Ovary (tissue), 7 donors: ENCODE measurements at regions not wholly inside any gene's neighbourhood (a gene's known extent, or its start where the extent isn't known, plus 50 kb on each side); places are given as distances from the start of the nearest gene placed in this dataset.
"Not testable (repeated sequence)": the region's sequence is repeated elsewhere in the genome, so short reads cannot be mapped to it uniquely, and the experiment has no call there.

Experiments used
- DNase-seq, 5 donors: peaks; one replicate each; pipeline ENCODE4 v3.0.0-alpha.2; 2019 to 2020
- H3K27ac ChIP-seq, 2 donors: fragments of 200-600 bp; one replicate each; pipeline versions ENCODE4 v1.5.1 to v1.8.0; 2019 to 2022
- H3K27me3 ChIP-seq: fragments of 200-600 bp; one replicate; pipeline ENCODE4 v1.8.0; 2022
- H3K36me3 ChIP-seq: fragments of 200-600 bp; sonication (generic); one replicate; pipeline ENCODE4 v1.5.1; 2019
- H3K4me1 ChIP-seq: one replicate; pipeline ENCODE4 v1.8.1; 2013; ENCODE audit warnings: mild to moderate bottlenecking, moderate library complexity; ENCODE audit not compliant: insufficient read depth
- H3K4me3 ChIP-seq: fragments of 200-600 bp; sonication (generic); one replicate; pipeline ENCODE4 v1.5.1; 2017
- H3K9me3 ChIP-seq, 2 donors: fragments of 200-600 bp in 1 of 2; sonication (generic) in 1 of 2; one replicate each; pipeline versions ENCODE4 v1.5.1 to v1.8.1; 2013 to 2019; ENCODE audit warnings: mild to moderate bottlenecking in 1 of 2, moderate library complexity in 1 of 2
- CTCF ChIP-seq, 3 donors: fragments of 450-650 bp in 2 of 3; fragments of 200-600 bp in 1 of 3; IDR thresholded peaks; one replicate each; pipeline versions ENCODE4 v1.5.1 to v1.8.0; 2016 to 2022; ENCODE audit warnings: antibody characterized with exemption in 3 of 3, mild to moderate bottlenecking in 1 of 3
- EP300 ChIP-seq: sonication (generic); formaldehyde crosslinking; IDR thresholded peaks from one replicate; pipeline ENCODE4 v1.6.1; 2017; ENCODE audit warnings: antibody characterized with exemption
- POLR2A ChIP-seq: fragments of 450-650 bp; IDR thresholded peaks from one replicate; pipeline ENCODE4 v1.6.1; 2017; ENCODE audit warnings: antibody characterized with exemption, mild to moderate bottlenecking, moderate library complexity
- WGBS, 3 donors: extraction: QIAGEN DNeasy Blood & Tissue Kit in 1 of 3; methylation state at CpG; one replicate each; pipeline versions ENCODE4 v1.1.5 to v1.1.7; 2013 to 2017; 5-methylcytosine and 5-hydroxymethylcytosine counted together
- intact Hi-C, 4 donors: fragments of 100-400 bp; cut with DNase I; formaldehyde crosslinking; loops; one replicate each; pipeline versions ENCODE4 v1.11.0 to v1.15.1; 2022 to 2023
- donor health status: DM: no; HTN: no; CAD: no; lungs with moderate emphysema.
- donor health status: DM: no; HTN: no; CAD: no.
- donor health status: Bipolar disorder and iron deficiency.
- donor health status: DM: no; HTN: no; CAD: no.
- donor health status: DM: yes; HTN: yes; CAD: no.

GRCh38 chr12:54723379-54724256 lies 75.5 kb upstream of the DCD start:
- H3K27ac ChIP-seq, result no peak overlapping the region
- intact Hi-C loops, result no loop called here
- H3K4me3 ChIP-seq, result no peak overlapping the region
- H3K27me3 ChIP-seq, result no peaks in the 10 kb centered on the region
- no peaks in the 10 kb centered on the region for H3K4me1 ChIP-seq
- WGBS, 3 donors, result 59 to 74% (median 70%) methylated on average over 5 of the region's 5 CpGs
- DNase-seq, result no peak
- no peaks in the 10 kb centered on the region for H3K9me3 ChIP-seq
- no peaks in the 10 kb centered on the region for H3K36me3 ChIP-seq
- TF ChIP-seq POLR2A (no peak), CTCF (IDR thresholded peaks at IDR 0.05) (no peak), EP300 (no peak)

GRCh38 chr12:54721312-54721711 lies 73.1 kb upstream of the DCD start:
- 45 to 54% (median 53%) methylated on average over 3 of the region's 3 CpGs for WGBS, 3 donors
- H3K4me3 ChIP-seq, result no peak overlapping the region
- intact Hi-C loops, result no loop called here
- TF ChIP-seq POLR2A (no peak), CTCF (IDR thresholded peaks at IDR 0.05) (no peak), EP300 (no peak)
- no peaks in the 10 kb centered on the region for H3K4me1 ChIP-seq
- H3K27me3 ChIP-seq, result no peaks in the 10 kb centered on the region
- H3K36me3 ChIP-seq, result no peaks in the 10 kb centered on the region
- no peak for DNase-seq
- H3K27ac ChIP-seq, result no peak overlapping the region
- H3K9me3 ChIP-seq, result no peaks in the 10 kb centered on the region

- Histone ChIP-seq H3K27me3 (no peaks in the 10 kb centered on the region), H3K27ac (no peak overlapping the region), H3K36me3 (no peaks in the 10 kb centered on the region), H3K9me3 (no peaks in the 10 kb centered on the region), H3K4me1 (no peaks in the 10 kb centered on the region), H3K4me3 (no peak overlapping the region)
- DNase-seq, result no peak
- WGBS, 3 donors, result 75 to 83% (median 75%) methylated on average over 5 of the region's 5 CpGs
- no peak for TF ChIP-seq CTCF (IDR thresholded peaks at IDR 0.05)
- TF ChIP-seq EP300, result no peak
- TF ChIP-seq POLR2A, result no peak
- intact Hi-C loops, result no loop called here
Measured at GRCh38 chr12:54719691-54720090, 71.5 kb upstream of the DCD start.

- H3K4me3 ChIP-seq, result no peak overlapping the region
- H3K4me1 ChIP-seq, result no peaks in the 10 kb centered on the region
- no peaks in the 10 kb centered on the region for H3K27me3 ChIP-seq
- DNase-seq, result no peak
- no peaks in the 10 kb centered on the region for H3K36me3 ChIP-seq
- H3K27ac ChIP-seq, result no peak overlapping the region
- no peaks in the 10 kb centered on the region for H3K9me3 ChIP-seq
- intact Hi-C loops, result no loop called here
- TF ChIP-seq CTCF (IDR thresholded peaks at IDR 0.05), result no peak
- no peak for TF ChIP-seq EP300
- no peak for TF ChIP-seq POLR2A
- 33 to 34% (median 34%) methylated on average over 2 of the region's 2 CpGs for WGBS, 3 donors
Measured at GRCh38 chr12:54716261-54716660, 68.1 kb upstream of the DCD start.

- H3K4me3 ChIP-seq, H3K27ac ChIP-seq, H3K9me3 ChIP-seq, H3K27me3 ChIP-seq, intact Hi-C loops, H3K4me1 ChIP-seq, DNase-seq, H3K36me3 ChIP-seq: not testable (repeated sequence)
- 27 to 69% (median 68%) methylated on average over 3 of the region's 3 CpGs for WGBS, 3 donors
Measured at GRCh38 chr12:54713876-54714275, 65.7 kb upstream of the DCD start.
